ENCODE measurements at regions not wholly inside any gene's neighbourhood (a gene's known extent, or its start where the extent isn't known, plus 50 kb on each side); places are given as distances from the start of the nearest gene placed in this dataset.

DNA sequence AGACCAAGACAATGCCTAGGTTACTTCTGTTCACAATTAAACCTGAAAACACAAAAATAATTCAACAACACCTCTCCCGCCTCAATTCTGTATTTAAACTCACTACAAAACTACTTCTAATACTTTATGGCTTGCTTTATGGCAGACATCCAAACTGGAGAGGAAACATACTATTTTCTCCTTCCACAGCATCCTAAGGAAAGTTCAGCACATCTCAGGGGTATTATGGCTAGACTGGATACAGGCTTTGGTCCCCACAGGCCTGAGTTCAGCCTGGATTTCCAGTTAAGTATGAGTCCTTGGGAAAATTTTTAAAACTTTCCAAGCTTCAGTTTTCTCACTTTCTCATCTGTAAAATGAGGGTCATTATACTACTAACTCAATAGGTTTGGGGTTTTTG, 480.2 kb downstream of the CAAP1 start:
- TF ChIP-seq, protein P1, sequence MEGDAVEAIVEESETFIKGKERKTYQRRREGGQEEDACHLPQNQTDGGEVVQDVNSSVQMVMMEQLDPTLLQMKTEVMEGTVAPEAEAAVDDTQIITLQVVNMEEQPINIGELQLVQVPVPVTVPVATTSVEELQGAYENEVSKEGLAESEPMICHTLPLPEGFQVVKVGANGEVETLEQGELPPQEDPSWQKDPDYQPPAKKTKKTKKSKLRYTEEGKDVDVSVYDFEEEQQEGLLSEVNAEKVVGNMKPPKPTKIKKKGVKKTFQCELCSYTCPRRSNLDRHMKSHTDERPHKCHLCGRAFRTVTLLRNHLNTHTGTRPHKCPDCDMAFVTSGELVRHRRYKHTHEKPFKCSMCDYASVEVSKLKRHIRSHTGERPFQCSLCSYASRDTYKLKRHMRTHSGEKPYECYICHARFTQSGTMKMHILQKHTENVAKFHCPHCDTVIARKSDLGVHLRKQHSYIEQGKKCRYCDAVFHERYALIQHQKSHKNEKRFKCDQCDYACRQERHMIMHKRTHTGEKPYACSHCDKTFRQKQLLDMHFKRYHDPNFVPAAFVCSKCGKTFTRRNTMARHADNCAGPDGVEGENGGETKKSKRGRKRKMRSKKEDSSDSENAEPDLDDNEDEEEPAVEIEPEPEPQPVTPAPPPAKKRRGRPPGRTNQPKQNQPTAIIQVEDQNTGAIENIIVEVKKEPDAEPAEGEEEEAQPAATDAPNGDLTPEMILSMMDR (IDR thresholded peaks at IDR 0.05) = no peak
- intact Hi-C loops (cut with DNase I) = no loop called here
- no peaks in the 10 kb centered on the region for H3K36me3 ChIP-seq
- H3K4me1 ChIP-seq = no peaks in the 10 kb centered on the region
- H3K9me3 ChIP-seq = no peaks in the 10 kb centered on the region
- DNase-seq (no peak), ATAC-seq (no peak)
- no peaks in the 10 kb centered on the region for H3K27me3 ChIP-seq
- H3K4me3 ChIP-seq = no peak overlapping the region
- H3K27ac ChIP-seq = no peak overlapping the region

DNA sequence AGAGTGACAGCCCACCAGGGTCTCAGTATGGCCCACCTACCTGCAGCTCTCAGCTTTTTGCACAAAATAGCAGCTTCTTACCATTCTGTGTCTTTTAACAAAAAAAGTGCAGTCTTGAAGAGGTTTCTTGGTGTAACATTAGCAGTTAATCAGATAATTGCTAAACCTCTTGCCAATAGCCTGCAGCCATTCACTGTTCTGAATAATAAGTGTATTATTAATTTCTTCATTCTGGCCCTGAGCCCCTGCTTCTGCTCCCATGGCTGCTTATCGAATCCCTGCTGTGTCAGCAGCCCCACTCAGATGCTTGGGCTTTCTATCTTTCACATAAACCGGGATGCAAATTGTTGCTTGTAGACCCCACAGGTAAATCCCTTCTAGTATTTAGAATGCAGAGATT, 485.9 kb downstream of the CAAP1 start:
- ATAC-seq = no peak
- Histone ChIP-seq H3K4me1 (no peaks in the 10 kb centered on the region), H3K36me3 (no peaks in the 10 kb centered on the region), H3K27ac (no peak overlapping the region), H3K9me3 (no peaks in the 10 kb centered on the region), H3K4me3 (no peak overlapping the region), H3K27me3 (no peaks in the 10 kb centered on the region)
- intact Hi-C loops (cut with DNase I) = no loop called here
- TF ChIP-seq, protein P1 (IDR thresholded peaks at IDR 0.05) = no peak
- DNase-seq = no peak

DNA sequence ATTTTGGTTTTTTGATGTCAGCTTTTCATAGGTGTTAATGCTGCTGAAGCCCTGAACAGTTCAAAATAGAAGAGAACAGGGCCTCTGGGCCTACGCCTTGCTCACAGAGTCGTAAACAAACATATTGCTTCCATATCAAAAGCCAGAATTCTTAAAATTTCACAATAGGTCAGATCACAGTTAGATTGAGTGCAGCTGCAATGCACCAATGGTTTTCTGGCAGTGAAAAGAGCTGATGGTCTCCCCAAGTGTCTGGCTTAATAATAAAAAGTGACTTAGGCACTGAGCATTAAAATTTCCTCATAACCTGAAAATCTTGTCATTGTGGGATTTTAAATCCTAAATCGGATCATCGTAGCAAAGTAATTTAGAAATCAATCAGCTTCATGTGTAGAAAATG, 493.0 kb downstream of the CAAP1 start:
- no peak overlapping the region for H3K27ac ChIP-seq
- H3K36me3 ChIP-seq = no peaks in the 10 kb centered on the region
- TF ChIP-seq, protein P1 (IDR thresholded peaks at IDR 0.05) = no peak
- no peaks in the 10 kb centered on the region for H3K27me3 ChIP-seq
- intact Hi-C loops (cut with DNase I) = no loop called here
- H3K4me3 ChIP-seq = no peak overlapping the region
- DNase-seq (peak in 1 of 4 donors; percentile 8), ATAC-seq (no peak)
- no peaks in the 10 kb centered on the region for H3K4me1 ChIP-seq
- H3K9me3 ChIP-seq = no peaks in the 10 kb centered on the region

GRCh38 chr9:26394025-26394424, 498.6 kb downstream of the CAAP1 start:
- H3K9me3 ChIP-seq = peaks cover 0 to 11% of the 10 kb centered on the region in 2 donors
- ATAC-seq (no peak), DNase-seq (peak in 1 of 4 donors; percentile 36)
- H3K27ac ChIP-seq = no peak overlapping the region
- TF ChIP-seq, protein P1 (IDR thresholded peaks at IDR 0.05) = no peak
- no peaks in the 10 kb centered on the region for H3K27me3 ChIP-seq
- intact Hi-C loops (cut with DNase I) = no loop called here
- no peaks in the 10 kb centered on the region for H3K4me1 ChIP-seq
- no peak overlapping the region for H3K4me3 ChIP-seq
- H3K36me3 ChIP-seq = no peaks in the 10 kb centered on the region

- Histone ChIP-seq H3K4me1 (no peaks in the 10 kb centered on the region), H3K9me3 (peaks cover 0 to 17% of the 10 kb centered on the region in 2 donors), H3K27ac (no peak overlapping the region), H3K36me3 (no peaks in the 10 kb centered on the region), H3K27me3 (no peaks in the 10 kb centered on the region), H3K4me3 (no peak overlapping the region)
- intact Hi-C loops (cut with DNase I) = no loop called here
- DNase-seq = no peak
- ATAC-seq = no peak
- TF ChIP-seq, protein P1 (IDR thresholded peaks at IDR 0.05) = no peak
Observed at GRCh38 chr9:26392639-26393038, 500.0 kb downstream of the CAAP1 start.
